SK-N-SH (cell line): ENCODE measurements at regions not wholly inside any gene's neighbourhood (a gene's known extent, or its start where the extent isn't known, plus 50 kb on each side); places are given as distances from the start of the nearest gene placed in this dataset.

Source experiments
- CTCF ChIP-seq: fragments of 200-600 bp; sonication (generic); IDR thresholded peaks from 2 replicates; pipeline ENCODE4 v1.6.1; 2017; ENCODE audit warnings: antibody characterized with exemption, mild to moderate bottlenecking, moderate library complexity
- JUND ChIP-seq: IDR thresholded peaks from 2 replicates; pipeline ENCODE4 v1.4.0; 2012
- POLR2AphosphoS5 ChIP-seq: IDR thresholded peaks from 2 replicates; pipeline ENCODE4 v1.6.1; 2012; ENCODE audit warnings: low read depth, low read length
- USF1 ChIP-seq: IDR thresholded peaks from 2 replicates; pipeline ENCODE4 v1.4.0; 2012; ENCODE audit warnings: low read depth, borderline replicate concordance
- USF2 ChIP-seq: fragments of 150-350 bp; IDR thresholded peaks from 2 replicates; pipeline ENCODE4 v1.6.1; 2017; ENCODE audit warnings: antibody characterized with exemption, low read length, low read depth, borderline replicate concordance

- TF ChIP-seq CTCF: no peak
- TF ChIP-seq USF1: no peak
- no peak for TF ChIP-seq JUND
- no peak for TF ChIP-seq USF2
- TF ChIP-seq POLR2AphosphoS5: no peak
These were observed 627.8 kb downstream of the TBC1D22A start for GRCh38 chr22:47390026-47390970.
